ENCODE measurements at regions not wholly inside any gene's neighbourhood (a gene's known extent, or its start where the extent isn't known, plus 50 kb on each side); places are given as distances from the start of the nearest gene placed in this dataset.

DNA sequence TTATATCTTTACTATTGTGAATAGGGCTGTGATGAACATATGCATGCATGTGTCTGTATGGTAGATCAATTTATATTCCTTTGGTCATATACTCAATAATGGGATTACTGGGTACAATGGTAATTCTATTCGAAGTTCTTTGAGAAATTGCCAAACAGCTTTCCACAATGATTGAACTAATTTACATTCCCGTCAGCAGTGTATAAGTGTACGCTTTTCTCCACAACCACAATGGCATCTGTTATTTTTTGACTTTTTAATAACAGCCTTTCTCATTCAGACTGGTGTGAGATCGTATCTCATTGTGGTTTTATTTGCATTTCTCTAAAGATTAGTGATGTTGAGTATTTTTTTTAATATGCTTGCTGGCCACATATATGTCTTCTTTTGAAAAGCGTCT is 439.4 kb upstream of the KLHL4 start:
- Histone ChIP-seq H3K27ac (no peak overlapping the region), H3K36me3 (no peaks in the 10 kb centered on the region), H3K4me3 (no peak overlapping the region), H3K27me3 (no peaks in the 10 kb centered on the region), H3K9ac (ENCODE audit: low read depth in 2 of 2, low read length in 2 of 2) (no peak overlapping the region), H3K9me3 (no peaks in the 10 kb centered on the region), H3K4me1 (no peaks in the 10 kb centered on the region)
- no peak for DNase-seq
- intact Hi-C loops (cut with DNase I): no loop called here
- TF ChIP-seq, protein P1, sequence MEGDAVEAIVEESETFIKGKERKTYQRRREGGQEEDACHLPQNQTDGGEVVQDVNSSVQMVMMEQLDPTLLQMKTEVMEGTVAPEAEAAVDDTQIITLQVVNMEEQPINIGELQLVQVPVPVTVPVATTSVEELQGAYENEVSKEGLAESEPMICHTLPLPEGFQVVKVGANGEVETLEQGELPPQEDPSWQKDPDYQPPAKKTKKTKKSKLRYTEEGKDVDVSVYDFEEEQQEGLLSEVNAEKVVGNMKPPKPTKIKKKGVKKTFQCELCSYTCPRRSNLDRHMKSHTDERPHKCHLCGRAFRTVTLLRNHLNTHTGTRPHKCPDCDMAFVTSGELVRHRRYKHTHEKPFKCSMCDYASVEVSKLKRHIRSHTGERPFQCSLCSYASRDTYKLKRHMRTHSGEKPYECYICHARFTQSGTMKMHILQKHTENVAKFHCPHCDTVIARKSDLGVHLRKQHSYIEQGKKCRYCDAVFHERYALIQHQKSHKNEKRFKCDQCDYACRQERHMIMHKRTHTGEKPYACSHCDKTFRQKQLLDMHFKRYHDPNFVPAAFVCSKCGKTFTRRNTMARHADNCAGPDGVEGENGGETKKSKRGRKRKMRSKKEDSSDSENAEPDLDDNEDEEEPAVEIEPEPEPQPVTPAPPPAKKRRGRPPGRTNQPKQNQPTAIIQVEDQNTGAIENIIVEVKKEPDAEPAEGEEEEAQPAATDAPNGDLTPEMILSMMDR (IDR thresholded peaks at IDR 0.05): no peak

DNA sequence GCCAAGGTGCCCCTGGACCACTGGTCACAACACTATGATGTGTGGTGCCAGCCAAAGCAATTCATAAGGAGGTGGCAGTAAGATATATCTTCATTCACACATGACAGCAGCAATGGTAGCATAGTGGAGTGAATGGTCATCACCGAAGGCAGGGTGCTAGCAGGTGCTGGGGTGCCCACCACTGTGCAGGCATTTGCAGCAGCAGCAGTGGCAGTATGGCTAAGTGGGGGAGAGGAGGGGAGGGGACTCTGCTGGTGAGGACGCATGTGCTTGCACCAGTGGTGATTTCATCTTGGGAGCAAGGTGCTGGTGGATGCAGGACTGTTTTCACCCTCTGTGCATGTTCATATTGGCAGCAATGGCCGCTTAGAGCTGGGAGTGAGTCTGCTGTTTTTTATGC is 419.1 kb upstream of the KLHL4 start:
- TF ChIP-seq, protein P1 (IDR thresholded peaks at IDR 0.05): no peak
- H3K27ac ChIP-seq: no peak overlapping the region

DNA sequence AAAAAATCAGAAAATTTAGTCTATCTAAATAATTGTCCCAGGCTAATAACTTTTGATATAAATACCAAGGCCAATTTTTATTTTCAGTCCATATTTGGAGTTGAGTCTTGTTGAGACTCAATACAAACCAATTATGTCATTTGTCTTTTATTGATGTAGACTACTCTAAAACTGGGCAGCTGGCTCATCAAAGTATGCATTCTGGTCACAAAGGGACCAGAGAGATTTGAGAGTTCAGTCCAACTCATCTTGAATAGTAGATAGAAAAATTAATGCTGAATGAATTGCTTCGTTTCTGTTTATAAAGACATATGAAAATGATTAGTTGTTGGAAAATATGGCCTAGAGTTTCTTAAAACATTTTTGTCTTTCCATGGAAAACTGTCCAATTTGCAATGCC is 412.5 kb upstream of the KLHL4 start:
- DNase-seq: no peak

More for the DNA sequence above, 419.1 kb upstream of the KLHL4 start:
- intact Hi-C loops (cut with DNase I): no loop called here
- Histone ChIP-seq H3K9me3 (no peaks in the 10 kb centered on the region), H3K4me1 (no peaks in the 10 kb centered on the region), H3K9ac (ENCODE audit: low read depth in 2 of 2, low read length in 2 of 2) (no peak overlapping the region), H3K36me3 (no peaks in the 10 kb centered on the region), H3K27me3 (no peaks in the 10 kb centered on the region), H3K4me3 (no peak overlapping the region)
- DNase-seq: no peak

DNA sequence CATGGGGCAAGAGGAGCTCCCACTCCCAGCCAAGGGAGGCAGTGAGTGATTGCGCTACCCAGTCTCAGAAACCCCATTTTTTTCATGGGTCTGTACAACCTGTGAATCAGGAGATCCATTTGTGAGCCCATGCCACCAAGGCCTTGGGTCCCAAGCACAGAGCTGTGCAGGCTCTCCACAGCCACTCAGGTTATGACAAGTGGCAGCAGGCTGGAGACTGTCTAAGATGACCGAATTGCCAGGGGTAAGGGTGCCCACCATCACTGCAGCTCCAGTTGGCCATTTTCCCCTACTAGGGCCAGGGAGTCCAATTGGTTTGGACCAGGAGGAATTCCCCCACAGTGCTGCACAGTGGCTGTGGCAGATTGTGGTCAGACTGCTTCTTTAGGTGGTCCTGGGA is 407.5 kb upstream of the KLHL4 start:
- intact Hi-C loops (cut with DNase I): no loop called here
- no peak for DNase-seq

More for the DNA sequence above, 412.5 kb upstream of the KLHL4 start:
- TF ChIP-seq, protein P1 (IDR thresholded peaks at IDR 0.05): no peak
- Histone ChIP-seq H3K4me3 (no peak overlapping the region), H3K36me3 (no peaks in the 10 kb centered on the region), H3K27me3 (no peaks in the 10 kb centered on the region), H3K27ac (no peak overlapping the region), H3K9me3 (no peaks in the 10 kb centered on the region), H3K4me1 (no peaks in the 10 kb centered on the region), H3K9ac (ENCODE audit: low read depth in 2 of 2, low read length in 2 of 2) (no peak overlapping the region)
- intact Hi-C loops (cut with DNase I): no loop called here

DNA sequence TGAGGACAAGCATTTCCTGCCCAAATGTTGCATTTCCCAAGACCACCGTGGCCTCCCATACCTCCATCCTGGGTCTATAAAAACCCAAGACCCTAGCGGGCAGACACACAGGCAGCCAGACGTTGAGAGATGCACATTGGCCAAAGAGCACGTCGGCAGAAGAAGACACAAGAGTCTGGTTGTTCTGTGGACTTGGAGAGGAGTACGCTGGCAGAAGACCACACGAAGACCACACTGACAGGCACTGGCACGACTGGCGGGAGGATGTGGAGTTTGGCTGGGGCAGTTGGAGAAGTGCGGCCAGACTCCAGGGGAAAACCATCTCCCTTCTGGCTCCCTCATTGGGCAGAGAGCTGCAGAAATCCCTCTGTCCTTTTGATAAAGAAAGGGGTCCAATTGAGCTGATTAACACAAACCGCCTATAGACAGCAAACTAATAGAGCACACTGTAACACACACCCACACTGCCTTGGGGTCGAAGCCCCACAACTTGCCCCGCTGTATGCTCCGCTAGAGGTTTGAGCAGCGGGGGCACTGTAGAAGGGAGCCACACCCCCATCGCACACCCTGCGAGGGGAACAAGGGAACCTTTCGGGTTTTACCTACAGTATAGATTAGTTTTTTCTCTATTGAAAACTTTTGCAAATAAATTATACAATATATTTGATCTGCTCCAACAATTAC is 376.7 kb upstream of the KLHL4 start:
- Histone ChIP-seq H3K4me3 (no peak overlapping the region), H3K27me3 (no peaks in the 10 kb centered on the region), H3K9me3 (no peaks in the 10 kb centered on the region), H3K9ac (ENCODE audit: low read depth in 2 of 2, low read length in 2 of 2) (no peak overlapping the region), H3K4me1 (no peaks in the 10 kb centered on the region), H3K27ac (no peak overlapping the region), H3K36me3 (no peaks in the 10 kb centered on the region)
- intact Hi-C loops (cut with DNase I): no loop called here
- DNase-seq: no peak
- TF ChIP-seq, protein P1 (IDR thresholded peaks at IDR 0.05): no peak

More for the DNA sequence above, 407.5 kb upstream of the KLHL4 start:
- TF ChIP-seq, protein P1 (IDR thresholded peaks at IDR 0.05): no peak
- Histone ChIP-seq H3K27ac (no peak overlapping the region), H3K4me1 (no peaks in the 10 kb centered on the region), H3K27me3 (no peaks in the 10 kb centered on the region), H3K36me3 (no peaks in the 10 kb centered on the region), H3K4me3 (no peak overlapping the region), H3K9me3 (no peaks in the 10 kb centered on the region), H3K9ac (ENCODE audit: low read depth in 2 of 2, low read length in 2 of 2) (no peak overlapping the region)

Measured in colonic mucosa (tissue), 4 donors.